OCI-LY7 (cell line): ENCODE measurements at regions not wholly inside any gene's neighbourhood (a gene's known extent, or its start where the extent isn't known, plus 50 kb on each side); places are given as distances from the start of the nearest gene placed in this dataset.

ENCODE experiments used
- BruUV-seq: library from RNA; stranded (reverse); fragments of 400-500 nt; replicated peaks from 2 replicates; lab custom pipeline; 2021; lab: Mats Ljungman, UMichigan
- CTCF ChIA-PET: fragments of 300-600 bp; sonication (Branson Sonifier 250); formaldehyde crosslinking; loops from one replicate; lab custom pipeline; 2022; ENCODE audit warnings: antibody characterized with exemption; ENCODE audit not compliant: unreplicated experiment; lab: Charles Lee
- POLR2A ChIA-PET: fragments of 300-600 bp; sonication (Branson Sonifier 250); formaldehyde crosslinking; loops from one replicate; lab custom pipeline; 2022; ENCODE audit warnings: antibody characterized with exemption; lab: Charles Lee
- DNase-seq: peaks from one replicate; pipeline ENCODE4 v3.0.0-alpha.2; 2015; ENCODE audit warnings: low spot score
- H2AFZ ChIP-seq: fragments of 200-600 bp; sonication (generic), shearing (Covaris generic); 2 replicates; pipeline ENCODE4 v1.6.1; 2014; ENCODE audit warnings: mild to moderate bottlenecking, antibody characterized with exemption, low read length, moderate library complexity
- H3K27ac ChIP-seq: fragments of 200-600 bp; sonication (generic); 2 replicates; pipeline ENCODE4 v1.5.1; 2014; ENCODE audit warnings: mixed run types, low read depth, mild to moderate bottlenecking, moderate library complexity, low read length, inconsistent platforms; ENCODE audit not compliant: poor library complexity, severe bottlenecking
- H3K36me3 ChIP-seq: fragments of 200-600 bp; sonication (generic); 2 replicates; pipeline ENCODE4 v1.6.1; 2014; ENCODE audit warnings: mild to moderate bottlenecking, antibody characterized with exemption, low read length, moderate library complexity, mixed read lengths; ENCODE audit not compliant: insufficient read depth
- H3K4me1 ChIP-seq: fragments of 200-600 bp; sonication (generic); 2 replicates; pipeline ENCODE4 v1.5.1; 2014; ENCODE audit warnings: mild to moderate bottlenecking, low read length; ENCODE audit not compliant: insufficient read depth, poor library complexity, severe bottlenecking
- H3K4me2 ChIP-seq: fragments of 200-600 bp; sonication (generic); 2 replicates; pipeline ENCODE4 v1.6.1; 2014; ENCODE audit warnings: mild to moderate bottlenecking, low read length
- H3K4me3 ChIP-seq: fragments of 200-600 bp; sonication (generic); 2 replicates; pipeline ENCODE4 v1.5.1; 2014; ENCODE audit warnings: mild to moderate bottlenecking, low read depth, low read length; ENCODE audit not compliant: poor library complexity, severe bottlenecking
- H3K79me2 ChIP-seq: fragments of 200-600 bp; sonication (generic); 2 replicates; pipeline ENCODE4 v1.6.1; 2016; ENCODE audit warnings: low read depth, mild to moderate bottlenecking, low read length, moderate library complexity, mixed read lengths; ENCODE audit not compliant: insufficient read depth
- H3K9me2 ChIP-seq: fragments of 200-600 bp; sonication (generic); 2 replicates; pipeline ENCODE4 v1.6.1; 2016; ENCODE audit warnings: mild to moderate bottlenecking, low read length, mixed read lengths; ENCODE audit not compliant: insufficient read depth
- H3K9me3 ChIP-seq: fragments of 200-600 bp; sonication (generic); 2 replicates; pipeline ENCODE4 v1.6.1; 2014; ENCODE audit warnings: mild to moderate bottlenecking, mixed run types, low read length, mixed read lengths
- H4K20me1 ChIP-seq: fragments of 200-600 bp; sonication (generic); 2 replicates; pipeline ENCODE4 v1.6.1; 2014; ENCODE audit warnings: mild to moderate bottlenecking, antibody characterized with exemption, low read length, moderate library complexity, mixed read lengths; ENCODE audit not compliant: insufficient read depth
- EZH2phosphoT487 ChIP-seq: fragments of 200-600 bp; sonication (generic); IDR thresholded peaks from 2 replicates; pipeline ENCODE4 v1.6.1; 2018; ENCODE audit warnings: low read depth, borderline replicate concordance, mild to moderate bottlenecking, mixed run types, antibody characterized with exemption, low read length, moderate library complexity, mixed read lengths
- intact Hi-C: fragments of 100-400 bp; cut with micrococcal nuclease; formaldehyde crosslinking; loops from one replicate; pipeline ENCODE4 v1.10.0; 2022; ENCODE audit not compliant: unreplicated experiment
- TF ChIP-seq, protein P1 (sequence below): fragments of 200-600 bp; sonication (generic); conservative IDR thresholded peaks from 2 replicates; pipeline ENCODE4 v1.5.1; 2014; ENCODE audit warnings: mild to moderate bottlenecking, antibody characterized with exemption, low read length, moderate library complexity, mixed read lengths

DNA sequence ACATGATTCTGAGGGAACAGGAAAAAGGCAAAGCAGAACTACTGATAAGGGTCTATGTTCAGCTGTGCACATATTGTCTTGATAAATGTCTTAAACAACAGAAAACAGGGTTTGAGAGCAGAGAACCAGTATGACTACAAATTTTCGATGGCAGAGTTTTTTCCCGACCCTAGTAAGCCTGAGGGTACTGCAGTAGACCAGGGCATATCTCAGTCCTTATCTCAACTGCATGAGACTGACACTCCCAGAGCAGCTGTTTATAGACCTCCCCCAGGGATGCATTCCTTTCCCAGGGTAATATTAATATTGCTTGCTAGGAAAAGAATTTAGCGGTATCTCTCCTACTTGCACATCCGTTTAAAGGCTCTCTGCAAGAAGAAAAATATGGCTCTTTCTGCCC is 1176.8 kb upstream of the ADGRB3 start:
- CTCF ChIA-PET, result no interaction called here
- BruUV-seq, result no TSS peak

DNA sequence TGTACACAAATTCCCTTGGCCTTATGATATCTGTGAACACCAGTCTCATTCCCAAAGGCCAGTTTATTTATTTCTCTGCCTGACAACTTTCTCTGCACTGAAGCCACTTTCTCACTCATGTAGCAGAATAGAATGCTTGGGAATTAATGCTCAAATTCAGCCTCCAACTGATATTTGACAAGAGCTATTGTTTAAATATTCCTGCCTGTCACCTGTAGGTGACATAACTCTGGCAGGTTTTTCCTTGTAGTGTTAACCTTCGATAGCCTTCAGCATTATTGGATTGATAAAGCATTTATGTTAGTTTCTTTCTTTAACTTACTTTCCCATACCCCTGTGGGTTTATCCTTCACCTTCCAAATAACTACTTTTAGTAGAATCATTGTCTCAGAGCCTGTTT is 1183.2 kb upstream of the ADGRB3 start:
- H4K20me1 ChIP-seq, result no peaks in the 10 kb centered on the region
- H2AFZ ChIP-seq, result peak overlapping the region; percentile 30; the same call in 1 of the 2 replicates
- BruUV-seq, result no TSS peak
- H3K27ac ChIP-seq, result peak overlapping the region; percentile 86
- peaks cover 45% of the 10 kb centered on the region for H3K4me1 ChIP-seq
- peak overlapping the region; percentile 52 for H3K4me2 ChIP-seq
- TF ChIP-seq, protein P1, sequence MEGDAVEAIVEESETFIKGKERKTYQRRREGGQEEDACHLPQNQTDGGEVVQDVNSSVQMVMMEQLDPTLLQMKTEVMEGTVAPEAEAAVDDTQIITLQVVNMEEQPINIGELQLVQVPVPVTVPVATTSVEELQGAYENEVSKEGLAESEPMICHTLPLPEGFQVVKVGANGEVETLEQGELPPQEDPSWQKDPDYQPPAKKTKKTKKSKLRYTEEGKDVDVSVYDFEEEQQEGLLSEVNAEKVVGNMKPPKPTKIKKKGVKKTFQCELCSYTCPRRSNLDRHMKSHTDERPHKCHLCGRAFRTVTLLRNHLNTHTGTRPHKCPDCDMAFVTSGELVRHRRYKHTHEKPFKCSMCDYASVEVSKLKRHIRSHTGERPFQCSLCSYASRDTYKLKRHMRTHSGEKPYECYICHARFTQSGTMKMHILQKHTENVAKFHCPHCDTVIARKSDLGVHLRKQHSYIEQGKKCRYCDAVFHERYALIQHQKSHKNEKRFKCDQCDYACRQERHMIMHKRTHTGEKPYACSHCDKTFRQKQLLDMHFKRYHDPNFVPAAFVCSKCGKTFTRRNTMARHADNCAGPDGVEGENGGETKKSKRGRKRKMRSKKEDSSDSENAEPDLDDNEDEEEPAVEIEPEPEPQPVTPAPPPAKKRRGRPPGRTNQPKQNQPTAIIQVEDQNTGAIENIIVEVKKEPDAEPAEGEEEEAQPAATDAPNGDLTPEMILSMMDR, result no peak
- TF ChIP-seq EZH2phosphoT487, result no peak
- H3K79me2 ChIP-seq, result no peaks in the 10 kb centered on the region
- H3K9me2 ChIP-seq, result no peaks in the 10 kb centered on the region
- no peak for DNase-seq
- peaks cover 13% of the 10 kb centered on the region; the same call in 1 of the 2 replicates for H3K9me3 ChIP-seq
- intact Hi-C loops, result loop anchor here (10.0 kb wide), 1 partner anchor 633 kb away; no protein-coding TSS in a partner anchor
- peaks cover 8% of the 10 kb centered on the region; the same call in 1 of the 2 replicates for H3K36me3 ChIP-seq
- H3K4me3 ChIP-seq, result no peak overlapping the region
- POLR2A ChIA-PET, result interaction anchor here (1.2 to 1.9 kb wide), 2 partner anchors 10 to 13 kb away, joined by 3 to 7 read pairs; no protein-coding TSS in a partner anchor
- CTCF ChIA-PET, result no interaction called here

More for the DNA sequence above, 1176.8 kb upstream of the ADGRB3 start:
- H3K9me2 ChIP-seq, result no peaks in the 10 kb centered on the region
- DNase-seq, result peak; percentile 48
- no peak overlapping the region for H3K27ac ChIP-seq
- no peak overlapping the region for H2AFZ ChIP-seq
- H4K20me1 ChIP-seq, result no peaks in the 10 kb centered on the region
- intact Hi-C loops, result loop anchor here (10.0 kb wide), 1 partner anchor 627 kb away; no protein-coding TSS in a partner anchor
- no peak overlapping the region for H3K4me2 ChIP-seq
- POLR2A ChIA-PET, result interaction anchor here (0.6 kb wide), 1 partner anchor 20 kb away, joined by 3 read pairs; no protein-coding TSS in a partner anchor
- peaks cover 3% of the 10 kb centered on the region for H3K4me1 ChIP-seq
- peaks cover 32% of the 10 kb centered on the region; the same call in 1 of the 2 replicates for H3K9me3 ChIP-seq
- H3K4me3 ChIP-seq, result no peak overlapping the region
- peaks cover 5% of the 10 kb centered on the region; the same call in 1 of the 2 replicates for H3K36me3 ChIP-seq
- H3K79me2 ChIP-seq, result no peaks in the 10 kb centered on the region
- TF ChIP-seq, protein P1, result no peak
- TF ChIP-seq EZH2phosphoT487, result no peak

DNA sequence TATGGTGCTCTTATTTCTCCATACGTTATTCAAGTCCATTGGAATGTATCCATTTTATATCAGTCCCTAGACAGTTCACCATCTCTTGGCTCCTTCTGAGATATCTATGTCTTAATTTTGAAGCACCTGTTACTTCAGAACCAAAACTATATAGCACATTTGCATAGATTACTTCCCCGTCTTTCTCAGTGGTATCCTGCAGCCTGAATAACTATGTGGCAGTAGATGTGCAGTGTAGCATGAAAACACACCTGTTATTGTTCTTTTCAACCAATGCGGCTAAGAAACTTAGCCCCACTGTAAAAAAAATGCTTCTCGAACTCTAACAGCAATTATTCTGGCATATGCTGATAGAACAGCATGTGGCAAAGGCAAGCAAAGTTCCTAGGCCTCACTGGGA is 1184.4 kb upstream of the ADGRB3 start:
- peak overlapping the region; percentile 52 for H3K4me2 ChIP-seq

More for the DNA sequence above, 1184.4 kb upstream of the ADGRB3 start:
- intact Hi-C loops, result loop anchor here (10.0 kb wide), 1 partner anchor 634 kb away; no protein-coding TSS in a partner anchor
- H3K9me3 ChIP-seq, result peaks cover 5% of the 10 kb centered on the region; the same call in 1 of the 2 replicates
- H3K9me2 ChIP-seq, result no peaks in the 10 kb centered on the region
- peak overlapping the region; percentile 30; the same call in 1 of the 2 replicates for H2AFZ ChIP-seq
- peaks cover 8% of the 10 kb centered on the region; the same call in 1 of the 2 replicates for H3K36me3 ChIP-seq
- DNase-seq, result peak; percentile 95
- ChIA-PET CTCF (no interaction called here), POLR2A (interaction anchor here (1.0 kb wide), 1 partner anchor 15 kb away, joined by 4 read pairs; no protein-coding TSS in a partner anchor)
- H3K4me3 ChIP-seq, result peak overlapping the region; percentile 33
- H4K20me1 ChIP-seq, result no peaks in the 10 kb centered on the region
- no TSS peak for BruUV-seq
- H3K27ac ChIP-seq, result peak overlapping the region; percentile 86
- TF ChIP-seq, protein P1, result no peak
- TF ChIP-seq EZH2phosphoT487, result no peak
- peaks cover 45% of the 10 kb centered on the region for H3K4me1 ChIP-seq
- no peaks in the 10 kb centered on the region for H3K79me2 ChIP-seq
